ES-I3 (cell line): ENCODE measurements at regions not wholly inside any gene's neighbourhood (a gene's known extent, or its start where the extent isn't known, plus 50 kb on each side); places are given as distances from the start of the nearest gene placed in this dataset.

Experiments
- H3K36me3 ChIP-seq: 2 replicates; pipeline ENCODE4 v1.6.1; 2013; ENCODE audit warnings: mild to moderate bottlenecking, low read length, control low read depth, moderate library complexity; ENCODE audit not compliant: insufficient read depth
- H3K4me1 ChIP-seq: 2 replicates; pipeline ENCODE4 v1.6.1; 2013; ENCODE audit warnings: mild to moderate bottlenecking, control low read depth, low read length; ENCODE audit not compliant: insufficient read depth
- H3K9ac ChIP-seq: 2 replicates; pipeline ENCODE4 v1.6.1; 2013; ENCODE audit warnings: low read depth, mild to moderate bottlenecking, low read length, moderate library complexity
- H3K9me3 ChIP-seq: 2 replicates; pipeline ENCODE4 v1.6.1; 2013; ENCODE audit warnings: mild to moderate bottlenecking, low read length, moderate library complexity; ENCODE audit not compliant: control insufficient read depth, insufficient read depth

DNA sequence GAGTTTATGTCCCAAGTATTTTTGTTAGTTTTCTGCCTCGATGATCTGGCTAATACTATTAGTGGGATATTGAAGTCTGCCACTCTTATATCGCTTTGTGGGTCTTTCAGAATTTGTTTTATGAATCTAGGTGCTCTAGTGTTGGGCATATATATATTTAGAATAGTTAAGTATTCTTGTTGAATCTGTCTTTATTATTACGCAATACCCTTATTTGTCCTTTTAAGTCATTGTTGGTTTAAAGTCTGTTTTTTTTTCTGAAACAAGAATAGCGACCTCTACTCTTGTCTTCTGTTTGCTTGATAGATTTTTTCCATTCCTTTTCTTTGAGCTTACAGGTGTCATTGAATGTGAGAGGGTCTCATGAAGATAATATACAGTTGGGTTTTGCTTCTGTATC lies 239.0 kb downstream of the ASCL1 start:
- no peak overlapping the region for H3K9ac ChIP-seq
- peaks cover 4% of the 10 kb centered on the region; the same call in 1 of the 2 replicates for H3K4me1 ChIP-seq
- H3K36me3 ChIP-seq = no peaks in the 10 kb centered on the region
- peaks cover 4% of the 10 kb centered on the region; the same call in 1 of the 2 replicates for H3K9me3 ChIP-seq

DNA sequence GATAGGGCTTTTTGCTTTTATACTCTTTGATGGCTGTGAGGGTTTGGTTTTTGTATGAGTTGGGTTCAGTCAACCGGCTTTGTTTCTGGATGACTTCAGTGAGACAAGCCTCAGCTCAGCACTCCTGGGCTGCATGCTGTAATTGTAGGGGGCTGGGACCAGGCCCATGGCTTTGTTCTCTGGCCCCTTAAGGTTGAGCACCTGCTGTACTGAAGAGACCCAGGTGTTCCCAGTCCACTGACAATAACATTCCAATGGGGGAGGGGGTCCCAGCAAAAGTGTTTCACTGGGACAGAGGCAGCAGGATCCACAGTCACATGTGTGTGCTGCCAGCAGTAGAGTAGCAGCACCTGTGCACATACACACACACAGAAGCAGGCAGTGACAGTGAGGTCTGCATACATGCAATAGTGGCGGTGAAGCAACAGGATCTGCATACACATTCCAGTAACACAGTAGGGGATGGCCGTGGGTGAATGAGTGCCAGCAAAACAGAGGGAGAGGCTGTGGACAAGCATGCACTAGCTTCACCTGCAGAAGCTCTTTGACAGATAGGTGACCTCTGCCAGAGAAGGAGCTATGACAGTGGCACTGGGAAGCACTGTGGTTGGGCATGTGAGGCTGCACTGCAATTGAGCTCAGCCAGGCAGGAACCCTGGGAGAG lies 240.4 kb downstream of the ASCL1 start:
- Histone ChIP-seq H3K9me3 (0 out of 2 replicates have a peak, but pooled peaks cover 2% of the 10 kb centered on the region), H3K36me3 (no peaks in the 10 kb centered on the region), H3K4me1 (peaks cover 4% of the 10 kb centered on the region; the same call in 1 of the 2 replicates), H3K9ac (no peak overlapping the region)

DNA sequence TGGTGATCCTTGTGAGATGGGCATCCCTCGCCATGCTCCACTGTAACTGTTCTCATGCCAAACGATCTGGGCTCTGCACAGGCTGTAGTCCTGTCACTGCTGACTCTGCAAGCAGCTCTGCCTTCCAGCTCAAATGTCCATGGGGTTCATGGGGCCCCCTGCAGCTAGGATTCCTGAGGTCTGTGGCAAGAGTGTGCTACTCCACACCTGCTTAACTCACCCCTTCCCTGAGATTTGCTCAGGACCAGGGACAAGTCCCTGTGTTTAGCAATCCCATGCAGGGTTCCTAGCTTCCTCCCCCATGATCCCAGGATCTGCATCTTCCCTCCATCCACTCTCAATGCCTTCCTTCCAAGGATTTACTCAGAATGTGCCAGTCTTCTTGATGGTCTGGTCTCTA lies 241.0 kb downstream of the ASCL1 start:
- H3K36me3 ChIP-seq = no peaks in the 10 kb centered on the region
- peaks cover 4% of the 10 kb centered on the region; the same call in 1 of the 2 replicates for H3K4me1 ChIP-seq
- no peak overlapping the region for H3K9ac ChIP-seq
- H3K9me3 ChIP-seq = 0 out of 2 replicates have a peak, but pooled peaks cover 2% of the 10 kb centered on the region

DNA sequence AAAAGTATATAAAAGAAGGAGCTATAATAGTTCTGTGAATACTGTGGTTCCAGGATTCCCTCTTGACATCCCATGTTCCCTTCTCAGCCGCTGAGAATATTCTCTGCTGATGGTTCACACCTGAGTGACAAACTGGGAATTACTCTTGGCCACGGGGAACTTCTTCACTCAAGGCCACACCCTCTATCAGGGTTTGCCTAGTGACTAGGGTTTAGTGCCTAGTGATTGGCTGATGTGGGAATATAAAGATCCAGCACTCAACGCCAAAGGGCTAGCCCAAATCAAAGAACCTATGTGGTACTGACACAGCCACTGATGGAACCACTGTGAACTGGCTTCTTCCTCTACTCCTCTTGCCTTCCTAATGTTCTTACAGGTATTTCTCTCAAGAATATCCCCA lies 248.4 kb downstream of the ASCL1 start:
- Histone ChIP-seq H3K36me3 (no peaks in the 10 kb centered on the region), H3K4me1 (no peaks in the 10 kb centered on the region), H3K9me3 (peaks cover 2% of the 10 kb centered on the region; the same call in 1 of the 2 replicates), H3K9ac (no peak overlapping the region)

DNA sequence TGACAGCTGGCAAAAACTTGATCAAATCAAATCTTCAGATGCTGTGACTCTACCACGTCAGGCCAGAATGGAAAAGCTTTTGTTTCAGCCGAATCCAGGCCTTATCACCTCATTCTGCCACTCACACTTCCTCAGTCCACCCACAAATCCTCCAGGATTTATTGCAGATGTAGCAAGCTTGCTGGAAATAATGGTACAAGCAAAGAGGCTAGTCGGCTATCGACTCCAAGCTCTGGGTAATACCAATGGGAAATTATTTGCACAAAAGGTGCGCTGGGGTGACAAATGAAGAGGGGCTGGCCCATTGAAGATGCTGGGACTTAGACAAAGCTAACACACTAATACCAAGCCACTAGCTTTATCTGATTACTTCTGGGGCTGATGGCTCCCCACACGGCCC lies 250.5 kb downstream of the ASCL1 start:
- Histone ChIP-seq H3K9ac (no peak overlapping the region), H3K9me3 (peaks cover 2% of the 10 kb centered on the region; the same call in 1 of the 2 replicates), H3K36me3 (no peaks in the 10 kb centered on the region), H3K4me1 (no peaks in the 10 kb centered on the region)

DNA sequence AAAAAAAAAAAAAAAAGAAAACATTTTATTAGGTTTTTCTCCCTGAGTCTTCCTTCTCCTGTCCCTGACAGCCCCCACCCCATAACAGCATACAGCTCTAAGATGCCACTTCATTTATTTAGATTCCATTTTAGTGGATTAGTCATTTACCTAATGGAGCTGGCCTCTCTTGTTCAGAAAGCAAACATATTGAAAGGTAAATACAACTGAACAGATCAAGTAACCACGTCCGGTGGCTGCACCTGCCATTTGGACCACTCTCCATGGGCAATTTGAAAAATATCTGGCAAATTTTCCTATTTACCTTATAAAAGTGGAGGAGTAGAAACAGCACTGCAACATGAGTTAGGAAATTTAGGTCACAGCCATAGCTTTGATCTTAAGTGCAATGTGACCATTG lies 254.6 kb downstream of the C12orf42 start:
- H3K9ac ChIP-seq = no peak overlapping the region
- H3K4me1 ChIP-seq = no peaks in the 10 kb centered on the region
- no peaks in the 10 kb centered on the region for H3K36me3 ChIP-seq
- H3K9me3 ChIP-seq = no peaks in the 10 kb centered on the region

DNA sequence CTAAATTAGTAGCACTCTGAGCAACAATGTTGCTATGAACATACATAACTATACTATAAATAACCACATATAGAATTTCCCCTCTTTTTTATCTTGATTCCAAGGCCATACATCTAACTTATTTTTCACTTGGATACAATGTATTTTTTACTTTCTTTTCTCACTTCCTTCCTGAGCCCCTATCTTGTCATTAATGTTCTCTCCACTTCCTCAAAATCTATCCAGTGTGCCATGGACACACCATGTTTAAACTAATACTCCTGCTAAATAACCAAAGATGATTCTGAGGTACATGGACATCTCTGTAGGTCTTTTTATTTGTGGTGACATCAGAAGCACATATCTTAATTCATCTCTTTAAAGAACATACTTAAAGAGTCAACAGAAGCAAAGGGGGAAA lies 251.2 kb downstream of the C12orf42 start:
- Histone ChIP-seq H3K9ac (no peak overlapping the region), H3K4me1 (0 out of 2 replicates have a peak, but pooled peaks cover 4% of the 10 kb centered on the region), H3K36me3 (no peaks in the 10 kb centered on the region), H3K9me3 (no peaks in the 10 kb centered on the region)

DNA sequence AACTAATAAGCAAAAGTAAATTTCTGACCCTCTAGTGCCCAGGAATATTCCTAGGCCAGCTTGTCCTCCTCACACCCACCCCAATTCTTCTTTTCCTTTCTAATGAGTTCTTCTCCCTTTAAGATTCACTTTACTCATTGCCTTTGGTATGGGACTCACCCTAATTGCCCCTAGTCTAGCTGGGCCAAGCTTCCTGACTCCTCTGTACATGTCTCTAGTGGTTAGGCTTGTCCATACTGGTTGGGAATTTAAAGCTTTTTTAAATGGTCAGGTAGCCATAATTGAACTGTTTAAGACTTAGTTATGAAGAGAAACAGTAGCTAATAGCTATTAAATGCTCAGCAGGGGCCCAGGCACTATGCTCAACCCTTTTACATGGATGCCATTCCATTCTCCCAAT lies 248.2 kb downstream of the C12orf42 start:
- peaks cover 7% of the 10 kb centered on the region; the same call in 1 of the 2 replicates for H3K4me1 ChIP-seq
- no peak overlapping the region for H3K9ac ChIP-seq
- H3K9me3 ChIP-seq = no peaks in the 10 kb centered on the region
- no peaks in the 10 kb centered on the region for H3K36me3 ChIP-seq

DNA sequence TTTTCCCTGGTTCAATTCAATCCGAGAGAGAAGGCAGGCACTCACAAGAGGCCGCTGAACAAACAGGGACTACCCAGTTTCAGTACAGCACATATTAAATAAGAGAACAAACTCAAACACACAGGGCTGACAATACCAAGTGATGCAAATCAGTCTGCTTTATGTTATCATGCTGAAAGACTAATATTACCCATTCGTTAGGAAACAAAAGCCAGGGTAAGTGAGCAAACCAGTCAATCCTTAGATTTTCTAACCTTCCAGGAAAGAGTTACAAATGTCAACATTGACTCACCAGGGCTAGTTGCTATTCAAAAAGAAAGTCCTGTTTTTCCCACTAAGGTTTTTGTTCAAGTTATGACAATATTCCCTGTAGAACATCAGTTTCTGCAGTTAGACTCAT lies 246.2 kb downstream of the C12orf42 start:
- peaks cover 7% of the 10 kb centered on the region; the same call in 1 of the 2 replicates for H3K4me1 ChIP-seq
- H3K36me3 ChIP-seq = no peaks in the 10 kb centered on the region
- H3K9ac ChIP-seq = no peak overlapping the region
- no peaks in the 10 kb centered on the region for H3K9me3 ChIP-seq

DNA sequence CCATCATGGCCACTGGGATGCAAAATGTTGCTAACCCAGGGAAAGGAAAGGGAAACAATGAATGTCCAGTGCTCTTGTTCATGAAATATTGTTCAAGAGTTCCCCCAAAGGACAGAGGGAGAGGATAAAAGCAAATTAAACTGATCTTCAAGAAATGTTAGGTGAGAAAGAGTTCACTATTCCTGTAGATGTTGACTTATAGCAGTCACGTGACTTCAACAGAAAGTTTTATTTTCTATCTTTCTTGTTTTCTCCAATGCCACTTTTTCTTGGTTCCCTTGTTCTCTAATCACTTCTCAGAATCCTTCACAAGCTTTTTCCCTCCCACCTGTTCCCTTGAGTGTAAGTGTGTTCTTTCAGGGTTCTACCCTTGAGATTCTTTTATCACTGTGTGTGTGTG lies 245.3 kb downstream of the C12orf42 start:
- Histone ChIP-seq H3K4me1 (peaks cover 7% of the 10 kb centered on the region; the same call in 1 of the 2 replicates), H3K36me3 (no peaks in the 10 kb centered on the region), H3K9me3 (no peaks in the 10 kb centered on the region), H3K9ac (no peak overlapping the region)
